ENCODE measurements at regions not wholly inside any gene's neighbourhood (a gene's known extent, or its start where the extent isn't known, plus 50 kb on each side); places are given as distances from the start of the nearest gene placed in this dataset.

GRCh38 chr5:174222891-174223290, 177.4 kb downstream of the NSG2 start:
- TF ChIP-seq CTCF (IDR thresholded peaks at IDR 0.05), result no peak
- no peak for TF ChIP-seq POLR2A (IDR thresholded peaks at IDR 0.05)
- no peak for TF ChIP-seq POLR2AphosphoS5 (IDR thresholded peaks at IDR 0.05)
- no peak for TF ChIP-seq EP300 (IDR thresholded peaks at IDR 0.05)

Measured in suprapubic skin (tissue), 4 donors.